NCI-H2196 (cell line): ENCODE measurements at regions not wholly inside any gene's neighbourhood (a gene's known extent, or its start where the extent isn't known, plus 50 kb on each side); places are given as distances from the start of the nearest gene placed in this dataset.
"Not testable (repeated sequence)": the region's sequence is repeated elsewhere in the genome, so short reads cannot be mapped to it uniquely, and the experiment has no call there.

Experiments used
- DNase-seq: peaks from one replicate; lab custom pipeline; 2025; ENCODE audit not compliant: unreplicated experiment; lab: John Stamatoyannopoulos, UW

DNA sequence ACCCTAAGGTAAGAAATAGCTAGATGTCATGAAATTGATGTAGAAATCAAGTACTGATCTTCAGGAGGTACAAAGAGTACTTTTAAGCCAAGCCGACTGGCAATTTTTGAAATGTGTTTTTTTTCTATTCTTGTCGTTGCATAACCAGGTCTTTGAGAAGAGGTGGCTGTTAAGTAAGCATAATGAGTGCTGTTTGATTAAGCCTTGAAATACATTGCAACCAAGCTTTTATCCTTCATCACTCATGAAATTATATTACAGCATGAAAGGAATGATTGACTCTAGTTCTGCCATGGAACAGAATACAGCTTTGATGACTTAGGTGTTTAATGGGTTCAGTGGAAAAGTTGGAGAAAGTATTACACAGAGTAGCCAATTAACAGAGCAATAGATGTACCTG lies 1720.2 kb upstream of the SEL1L start:
- DNase-seq: no peak

DNA sequence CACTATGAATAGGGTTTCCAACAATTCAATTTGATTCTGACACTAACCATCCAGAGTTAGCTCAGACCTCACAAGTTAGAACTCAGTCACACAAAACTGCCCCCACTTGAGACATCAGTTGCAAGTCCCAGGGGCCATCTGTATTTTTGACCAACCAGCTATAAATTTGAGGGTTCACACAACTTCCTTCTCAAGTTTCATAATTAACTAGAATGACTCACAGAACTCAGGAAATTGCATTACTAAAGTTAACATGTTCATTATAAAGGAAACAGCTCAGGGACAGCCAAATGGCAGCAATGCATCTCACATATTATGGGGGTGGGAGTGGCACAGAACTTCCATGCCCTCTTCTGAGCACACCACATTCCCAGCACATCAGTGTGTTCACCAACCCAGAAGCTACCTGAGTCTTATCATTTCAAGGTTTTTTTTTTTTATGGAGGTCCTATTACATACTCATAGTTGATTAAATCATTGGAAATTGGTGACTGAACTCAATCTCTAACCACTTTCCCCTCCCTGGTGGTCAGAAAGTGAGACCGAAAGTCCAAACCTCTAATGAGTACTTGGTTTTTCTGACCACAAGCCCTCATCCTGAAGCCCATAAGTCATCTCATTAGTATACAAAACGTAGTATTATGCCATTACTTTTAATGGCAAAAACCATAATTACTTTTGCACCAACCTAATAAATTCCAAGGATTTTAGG lies 1721.5 kb upstream of the SEL1L start:
- no peak for DNase-seq

DNA sequence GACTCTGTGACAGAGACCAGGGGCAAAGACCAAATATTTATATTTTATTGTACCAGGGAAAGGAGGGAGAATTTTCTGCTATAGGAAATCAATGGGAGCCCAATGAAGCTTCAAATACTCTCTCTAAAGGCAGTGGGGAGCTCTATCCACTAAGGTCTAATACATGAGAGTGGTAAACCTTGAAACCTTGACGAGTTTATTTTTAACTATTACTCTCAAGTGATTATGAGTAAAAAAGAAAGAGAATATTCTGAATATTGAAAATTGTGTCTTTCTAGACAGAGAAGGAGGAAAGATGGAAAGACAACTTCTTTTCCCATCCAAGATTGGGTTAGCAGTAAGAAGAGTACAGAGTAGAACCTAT lies 1722.1 kb upstream of the SEL1L start:
- DNase-seq: no peak

DNA sequence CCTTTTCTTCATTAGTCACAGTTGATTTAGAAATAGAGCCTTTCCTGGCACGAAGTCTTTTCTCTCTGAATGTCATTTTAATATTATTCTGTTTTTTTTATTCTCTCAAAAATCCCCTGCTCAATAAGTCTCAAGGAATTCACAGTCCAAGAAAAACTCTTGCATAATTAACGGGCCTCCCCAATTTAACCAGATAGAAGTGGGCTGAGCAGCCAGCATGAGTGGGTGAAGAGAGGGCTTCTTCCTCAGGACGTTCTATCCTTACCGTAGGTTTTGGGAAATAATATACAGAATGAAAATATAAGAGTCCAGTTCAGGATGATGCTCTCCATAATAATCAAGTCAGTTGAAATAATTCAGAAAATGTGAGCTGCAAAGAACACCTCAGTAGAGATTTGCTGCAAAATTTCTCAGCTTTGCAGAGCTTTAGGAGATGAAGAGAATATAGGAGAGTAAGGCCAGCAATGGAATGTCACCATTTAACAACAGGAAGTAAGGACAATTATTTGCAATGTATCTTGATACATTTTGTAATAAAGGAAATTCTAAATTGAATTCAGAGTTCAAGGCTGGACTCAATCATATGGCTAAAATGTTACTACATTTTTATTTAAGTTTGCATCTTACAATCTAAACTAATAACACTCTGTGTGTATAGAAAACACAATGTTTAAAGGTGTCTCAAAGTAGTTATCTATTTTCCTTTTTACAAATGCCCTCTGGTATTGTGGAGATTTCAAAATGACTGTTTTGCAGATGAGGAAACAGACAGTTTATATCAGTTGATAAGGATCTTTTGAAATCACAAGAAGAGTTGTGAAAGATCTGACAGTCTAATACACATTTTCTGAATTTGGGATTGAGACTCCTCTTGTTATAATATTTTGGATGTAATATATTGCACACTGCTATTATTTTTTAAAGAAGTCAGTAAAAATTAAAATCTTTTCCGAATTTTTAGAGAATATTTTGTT lies 1724.1 kb upstream of the SEL1L start:
- no peak for DNase-seq

DNA sequence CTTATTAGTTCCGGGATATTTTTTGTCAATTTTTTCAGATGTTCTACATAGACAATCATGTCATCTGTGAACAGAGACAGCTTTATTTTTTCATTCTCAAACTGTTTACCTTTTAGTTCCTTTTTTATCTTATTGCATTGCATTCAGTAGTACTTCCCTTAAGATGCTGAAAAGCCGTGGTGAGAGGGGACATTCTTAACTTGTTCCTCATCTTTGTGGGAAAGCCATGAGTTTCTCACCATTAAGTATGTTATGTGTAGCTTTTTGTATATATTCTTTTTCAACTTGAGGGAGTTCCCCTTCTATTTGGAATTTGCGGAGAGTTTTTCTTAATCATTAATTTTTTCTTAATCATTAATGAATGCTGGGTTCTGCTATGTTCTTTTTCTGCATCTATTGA lies 1727.1 kb upstream of the SEL1L start:
- no peak for DNase-seq

DNA sequence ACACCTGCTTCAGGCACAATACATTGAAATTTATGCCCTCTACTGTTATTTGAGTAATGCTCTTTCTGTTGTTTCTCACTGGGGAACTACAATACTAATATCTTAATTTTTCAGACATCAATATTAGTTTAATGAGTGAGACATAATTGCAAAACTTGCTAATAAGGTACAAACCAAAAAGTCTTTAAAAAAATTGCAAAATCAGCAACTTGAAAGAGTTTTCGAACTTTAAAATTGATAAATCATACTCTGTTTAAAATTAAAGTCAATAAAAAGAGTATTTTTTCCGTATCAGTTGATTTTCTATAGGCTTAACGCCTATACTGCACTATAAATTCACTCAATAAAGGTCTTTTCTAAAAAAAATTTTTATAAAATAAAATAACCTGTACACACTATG lies 1735.9 kb upstream of the SEL1L start:
- DNase-seq: no peak

DNA sequence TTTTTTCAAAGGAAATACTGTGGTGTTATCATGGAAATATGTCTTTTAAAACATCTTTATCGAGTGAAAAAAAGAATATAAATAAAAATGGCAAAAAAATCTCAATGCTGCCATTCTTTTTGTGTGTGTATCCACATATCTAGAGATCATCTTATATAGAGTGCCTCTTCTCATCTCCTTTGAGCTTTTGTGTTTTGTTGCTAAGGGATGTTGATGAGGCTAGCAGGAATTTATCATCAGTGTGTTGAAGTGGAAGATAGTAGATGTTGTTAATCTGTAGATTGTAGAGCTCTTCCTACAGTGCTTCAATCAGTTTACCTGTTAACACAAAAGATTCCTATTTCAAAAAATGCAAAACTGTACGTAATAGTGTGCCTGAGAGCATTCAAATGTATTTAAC lies 1738.0 kb upstream of the SEL1L start:
- DNase-seq: no peak

DNA sequence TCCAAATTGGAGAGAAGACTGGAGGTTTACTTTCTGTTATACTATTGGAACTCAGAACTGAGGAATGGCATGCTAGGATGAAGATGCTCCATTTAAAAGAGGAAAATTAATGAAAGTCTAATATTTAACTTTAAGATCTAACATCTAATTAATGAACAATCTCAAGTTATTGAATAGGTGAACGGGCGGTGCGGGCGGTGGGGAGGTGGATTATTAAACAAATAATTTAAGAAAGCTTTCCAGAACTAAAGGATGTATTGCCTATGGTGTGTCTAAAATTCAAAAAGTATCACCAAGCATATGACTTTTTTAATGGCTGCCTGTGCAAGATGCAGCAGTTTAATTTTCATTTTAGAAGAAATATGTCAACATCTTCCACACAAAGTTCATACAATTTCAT lies 1747.1 kb upstream of the SEL1L start:
- DNase-seq: no peak

DNA sequence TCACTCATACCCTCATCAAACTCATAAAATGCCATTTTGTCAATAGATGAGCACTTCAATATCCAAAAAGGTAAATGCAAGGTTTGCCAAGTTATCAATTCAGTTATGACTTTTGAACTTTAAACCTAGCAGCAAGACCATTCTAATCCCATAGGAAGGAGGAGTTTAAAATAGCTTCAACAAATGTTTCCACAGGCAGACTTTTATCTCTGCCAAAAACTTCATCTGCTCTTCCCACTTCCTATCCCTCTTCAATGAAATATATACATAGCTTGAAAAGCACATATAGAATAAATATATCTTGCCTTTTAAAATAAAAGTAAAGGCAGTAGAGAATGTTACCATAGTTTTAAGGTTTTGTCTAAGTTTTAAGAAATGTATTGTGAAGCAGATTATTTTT lies 1749.1 kb upstream of the SEL1L start:
- DNase-seq: no peak

DNA sequence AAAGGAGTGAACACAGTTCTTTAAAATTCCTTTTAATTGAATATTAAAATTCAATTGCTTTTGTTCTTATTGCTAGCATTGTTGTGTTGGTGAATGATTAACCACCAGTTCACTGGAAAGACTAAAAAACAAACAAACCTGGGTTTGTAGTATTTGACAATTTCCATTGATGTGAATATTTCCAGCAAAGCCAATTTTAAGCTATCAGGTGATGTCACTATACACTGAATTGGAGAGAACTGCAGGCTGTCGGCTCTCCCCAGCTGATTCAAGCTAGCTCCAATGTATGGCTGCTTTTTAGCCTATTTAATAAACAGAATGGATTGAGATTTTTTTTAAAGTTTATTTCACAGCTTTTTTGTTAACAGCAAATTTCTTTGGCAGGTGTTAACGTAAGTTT lies 1753.6 kb upstream of the SEL1L start:
- DNase-seq: no peak

DNA sequence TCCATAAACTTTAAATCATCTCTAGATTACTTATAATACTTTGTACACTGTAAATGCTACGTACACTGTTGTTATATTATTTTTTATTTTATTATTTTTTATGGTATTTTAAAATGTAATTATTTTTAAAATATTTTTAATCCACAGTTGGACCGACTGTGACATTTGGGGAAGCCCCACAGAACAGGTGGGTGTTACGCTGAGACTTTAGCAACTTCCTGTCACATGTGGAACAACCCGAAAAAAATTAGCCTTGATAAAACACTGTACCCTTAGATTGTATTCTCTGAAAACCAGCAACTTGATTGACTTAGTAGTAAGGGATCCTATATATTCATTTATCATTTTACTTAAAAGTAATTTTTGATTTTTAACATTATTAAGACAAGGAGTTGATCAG lies 1755.7 kb upstream of the SEL1L start:
- DNase-seq: no peak

DNA sequence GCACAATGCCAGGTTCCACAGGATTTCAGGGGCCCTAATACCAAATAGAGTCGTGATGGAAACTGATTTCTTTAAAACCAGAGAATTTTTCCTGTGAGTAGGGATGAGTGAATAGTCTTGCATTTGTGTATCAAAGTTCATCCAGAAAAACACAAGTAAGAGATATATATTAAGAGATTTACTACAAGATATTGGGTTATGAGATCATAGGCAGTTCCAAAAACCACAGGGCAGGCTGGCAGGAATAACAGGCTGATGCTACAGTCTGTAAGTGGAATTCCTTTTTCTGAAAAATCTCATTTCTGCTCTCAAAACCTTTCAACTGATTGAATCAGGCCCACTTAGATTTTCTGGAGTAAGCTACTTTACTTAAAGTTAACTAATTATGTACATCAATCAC lies 1756.2 kb upstream of the SEL1L start:
- DNase-seq: no peak

DNA sequence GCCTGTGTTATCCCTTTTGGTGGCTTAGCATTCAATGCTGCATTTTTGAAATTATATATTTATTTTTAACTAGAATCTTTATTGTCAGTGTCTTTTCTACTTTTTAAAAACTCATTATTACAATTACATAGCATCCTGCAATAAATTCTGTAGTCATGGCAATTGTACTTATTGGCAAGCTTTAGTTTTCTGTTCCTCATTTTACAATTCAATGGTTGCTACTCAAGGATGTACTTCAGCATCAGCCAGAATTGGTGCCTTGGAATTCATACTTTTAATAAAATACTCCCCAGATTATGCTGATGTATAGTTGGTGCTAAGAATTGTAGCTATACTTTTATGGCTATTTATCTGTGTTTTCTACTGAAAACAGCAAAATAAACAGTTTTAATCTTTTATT lies 1756.8 kb upstream of the SEL1L start:
- DNase-seq: no peak

DNA sequence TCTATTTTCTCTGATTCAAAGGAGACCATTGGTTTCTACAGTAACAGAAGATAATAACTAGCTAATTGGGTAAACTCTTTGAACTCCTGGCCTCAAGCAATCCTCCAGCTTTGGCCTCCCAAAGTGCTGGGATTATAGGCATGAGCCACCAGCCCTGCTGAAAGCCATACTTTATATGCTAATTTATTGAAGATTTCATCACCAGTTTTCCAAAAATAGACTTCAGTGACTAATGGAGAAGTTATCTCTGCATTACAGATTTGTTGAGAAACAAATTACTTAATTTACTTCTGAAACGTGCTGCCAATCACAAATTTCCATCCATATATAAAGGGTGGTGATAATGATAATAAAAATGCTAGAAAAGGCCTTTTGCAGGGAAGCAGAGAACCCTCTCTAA lies 1758.1 kb upstream of the SEL1L start:
- DNase-seq: no peak

DNA sequence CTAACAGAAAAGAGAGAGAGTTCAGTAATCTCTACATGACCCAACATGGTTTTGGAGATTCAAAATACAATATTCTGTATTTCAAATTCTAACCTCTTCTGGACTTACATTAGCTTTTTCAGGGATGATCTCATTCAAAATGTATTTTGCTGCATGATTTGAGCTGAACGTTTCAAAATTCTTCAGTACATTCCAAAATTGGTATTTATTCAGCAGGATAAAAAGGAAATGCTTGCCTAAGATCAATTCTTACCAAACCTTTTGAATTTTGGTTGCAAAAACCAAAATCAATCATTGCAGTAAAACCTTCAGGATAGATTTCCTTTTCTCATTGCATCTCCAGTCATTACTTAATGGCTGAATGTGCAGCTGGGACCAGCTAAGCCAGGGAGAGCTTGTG lies 1761.3 kb upstream of the SEL1L start:
- DNase-seq: no peak

DNA sequence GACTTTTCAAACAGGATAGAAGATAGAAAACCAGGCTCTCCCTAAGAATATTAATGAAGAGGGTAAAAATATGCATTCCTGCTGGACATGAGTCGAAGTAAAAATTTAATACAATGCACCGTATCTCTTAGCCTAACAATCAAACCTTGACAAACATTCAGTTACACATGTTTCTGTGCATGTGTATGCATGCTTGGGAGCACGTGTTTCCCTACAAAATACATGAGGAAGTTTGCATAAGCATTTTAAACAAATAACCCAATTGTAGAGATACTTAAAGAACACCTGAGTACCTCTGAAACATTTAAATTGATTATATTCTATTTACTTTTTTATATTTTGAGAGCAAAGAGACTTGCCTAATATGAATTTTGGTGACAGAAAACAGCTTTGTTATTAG lies 1763.7 kb upstream of the SEL1L start:
- no peak for DNase-seq

DNA sequence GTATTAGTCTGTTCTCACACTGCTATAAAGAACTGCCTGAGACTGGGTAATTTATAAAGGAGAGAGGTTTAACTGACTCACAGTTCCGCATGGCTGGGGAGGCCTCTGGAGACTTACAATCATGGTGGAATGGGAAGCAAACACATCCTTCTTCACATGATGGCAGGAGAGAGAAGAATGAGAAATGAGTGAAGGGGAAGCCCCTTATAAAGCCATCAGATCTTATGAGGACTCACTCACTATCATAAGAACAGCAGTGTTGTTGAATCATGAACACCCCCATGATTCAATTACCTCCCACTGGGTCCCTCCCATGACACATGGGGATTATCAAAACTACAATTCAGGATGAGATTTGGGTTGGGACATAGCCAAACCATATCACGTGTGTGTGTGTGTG lies 1764.4 kb upstream of the SEL1L start:
- DNase-seq: not testable (repeated sequence)

DNA sequence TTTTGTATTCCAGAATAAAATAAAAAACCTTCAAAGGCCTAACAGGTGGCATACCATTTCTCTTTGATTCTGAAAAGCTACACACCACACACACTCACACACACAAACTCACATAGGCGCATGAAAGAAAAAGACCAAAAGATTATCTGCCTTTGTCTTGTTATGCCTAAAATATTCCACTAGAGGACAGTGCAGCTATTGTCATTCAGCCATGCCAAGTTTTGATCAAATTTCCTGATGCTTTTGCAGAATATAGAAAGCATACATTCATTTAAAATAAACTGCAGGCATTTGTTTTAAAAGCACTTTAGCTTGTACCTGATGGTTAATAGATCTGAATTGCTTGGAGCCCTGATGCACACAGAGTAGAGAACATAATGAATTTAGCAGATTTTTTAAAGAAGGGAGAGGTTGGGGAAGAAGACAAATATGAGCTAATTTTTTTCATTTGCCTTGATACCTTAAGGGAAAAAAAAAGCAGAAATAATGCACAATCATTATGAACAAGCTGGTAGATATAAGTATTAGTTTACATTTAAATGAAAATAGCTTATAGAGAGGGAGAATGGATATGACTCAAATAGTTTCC lies 1766.9 kb upstream of the SEL1L start:
- peak; percentile 0 for DNase-seq

DNA sequence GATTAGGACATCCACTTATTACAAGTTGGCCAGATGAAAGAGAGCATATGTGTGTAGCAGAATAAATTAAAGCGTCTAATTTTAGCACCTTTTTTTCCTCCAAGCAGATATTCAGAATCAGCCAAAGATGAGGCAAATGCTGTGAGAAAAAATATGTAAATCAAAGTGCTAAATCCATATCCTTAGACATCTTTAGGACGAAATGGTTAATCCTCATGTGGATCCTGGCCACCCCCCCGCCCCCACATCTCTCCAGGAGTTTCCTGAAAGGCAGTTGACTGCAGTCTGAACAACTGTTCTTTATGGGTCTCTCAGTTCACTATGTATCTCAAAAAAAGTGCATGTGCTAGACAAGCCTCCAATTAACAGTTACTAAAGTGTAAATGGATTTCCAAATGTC lies 1768.1 kb upstream of the SEL1L start:
- no peak for DNase-seq

DNA sequence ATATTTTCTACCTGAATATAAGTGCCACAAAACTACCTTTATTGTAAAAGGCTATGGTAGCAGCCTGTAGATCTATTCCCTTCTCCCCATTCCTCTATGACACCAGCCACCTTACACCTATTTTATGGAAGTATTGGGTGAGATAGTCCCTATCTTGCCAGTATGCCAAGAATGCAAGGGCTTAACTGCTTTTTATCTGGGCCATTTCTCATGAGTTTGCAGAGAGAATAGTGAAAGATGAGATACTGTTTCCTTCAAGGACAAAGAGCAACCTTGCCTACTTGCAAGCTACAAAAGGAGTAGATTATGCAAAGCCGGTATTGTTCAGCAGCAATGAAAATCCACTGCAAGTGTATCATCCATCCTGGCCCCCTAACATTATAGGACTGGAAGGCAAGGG lies 1775.6 kb upstream of the SEL1L start:
- no peak for DNase-seq

DNA sequence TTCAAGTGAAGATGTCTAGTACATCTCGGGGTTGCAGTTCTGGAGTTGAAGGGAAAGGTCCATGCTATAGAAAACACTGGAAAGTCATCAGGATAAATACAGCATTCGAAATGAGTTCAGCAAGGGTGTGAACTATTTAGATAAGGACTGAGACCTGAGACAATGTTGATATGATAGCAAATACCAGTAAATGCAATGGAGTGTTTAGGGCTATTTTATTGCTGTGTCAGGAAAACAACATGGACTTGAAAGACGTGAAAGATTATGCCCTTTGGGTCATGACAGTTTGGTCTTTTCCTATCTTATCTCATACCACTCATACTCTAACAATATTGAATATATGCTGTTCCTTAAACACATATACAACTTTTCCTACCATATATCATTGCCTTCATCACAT lies 1776.2 kb upstream of the SEL1L start:
- DNase-seq: no peak

DNA sequence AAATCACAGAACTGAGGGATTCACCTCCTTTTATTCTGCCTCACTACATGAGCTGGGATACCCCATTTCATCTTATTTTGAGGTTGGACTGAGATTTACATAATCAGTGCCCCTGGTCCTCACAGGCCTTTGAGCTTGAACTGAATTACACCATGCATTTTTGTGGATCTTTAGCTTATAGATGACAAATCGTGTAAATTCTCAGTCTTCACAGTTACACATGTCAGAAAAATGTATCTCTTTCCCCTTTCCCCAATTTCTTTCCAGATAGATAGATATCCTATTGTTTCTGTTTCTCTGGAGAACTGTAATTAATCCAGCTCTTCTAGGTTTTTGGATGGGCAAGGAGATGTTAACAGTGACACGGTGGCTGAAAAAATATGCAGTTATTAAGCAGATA lies 1778.9 kb upstream of the SEL1L start:
- no peak for DNase-seq
